Kidney epithelial cell (primary cell): ENCODE measurements at regions not wholly inside any gene's neighbourhood (a gene's known extent, or its start where the extent isn't known, plus 50 kb on each side); places are given as distances from the start of the nearest gene placed in this dataset.

Source experiments
- DNase-seq: peaks from one replicate; pipeline ENCODE4 v3.0.0-alpha.2; 2010; ENCODE audit warnings: low read depth
- H3K27me3 ChIP-seq: 2 replicates; pipeline ENCODE4 v1.6.0; 2011; ENCODE audit warnings: low read length; ENCODE audit not compliant: control insufficient read depth, insufficient read depth
- H3K36me3 ChIP-seq: 2 replicates; pipeline ENCODE4 v1.5.1; 2011; ENCODE audit warnings: low read length; ENCODE audit not compliant: control insufficient read depth, insufficient read depth
- H3K4me3 ChIP-seq: 2 replicates; pipeline ENCODE4 v1.5.1; 2011; ENCODE audit warnings: low read depth, mild to moderate bottlenecking, control low read depth, low read length
- CTCF ChIP-seq: IDR thresholded peaks from 2 replicates; pipeline ENCODE4 v1.5.1; 2011; ENCODE audit warnings: mild to moderate bottlenecking, moderate library complexity, low read length, control low read depth, inconsistent platforms; ENCODE audit not compliant: insufficient read depth, poor library complexity, severe bottlenecking

DNA sequence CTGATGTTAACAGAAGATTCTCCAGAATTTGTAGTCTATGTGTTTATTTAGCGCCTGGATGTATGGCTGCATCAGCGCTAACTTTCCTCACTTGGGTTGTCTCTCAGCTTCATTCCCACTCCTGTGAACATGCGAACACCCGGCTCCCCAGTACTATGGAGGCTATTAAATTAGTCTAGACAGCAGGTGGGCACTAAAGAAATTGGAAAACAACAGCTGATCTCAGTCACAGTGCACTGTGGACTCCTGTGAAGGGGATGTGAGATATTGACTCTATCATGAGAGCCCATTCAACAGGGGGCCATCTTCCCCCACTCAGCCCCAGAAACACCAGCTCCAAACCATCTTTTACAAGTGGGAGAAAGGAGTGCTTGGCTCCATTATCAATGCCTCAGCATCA is 471.0 kb downstream of the KDM4C start:
- TF ChIP-seq CTCF: no peak
- Histone ChIP-seq H3K36me3 (no peaks in the 10 kb centered on the region), H3K4me3 (no peak overlapping the region), H3K27me3 (peaks cover 2% of the 10 kb centered on the region)
- DNase-seq: no peak

- Histone ChIP-seq H3K4me3 (no peak overlapping the region), H3K36me3 (no peaks in the 10 kb centered on the region), H3K27me3 (peaks cover 2% of the 10 kb centered on the region)
- DNase-seq: no peak
- no peak for TF ChIP-seq CTCF
Measured at GRCh38 chr9:7227951-7228350, 470.2 kb downstream of the KDM4C start.

DNA sequence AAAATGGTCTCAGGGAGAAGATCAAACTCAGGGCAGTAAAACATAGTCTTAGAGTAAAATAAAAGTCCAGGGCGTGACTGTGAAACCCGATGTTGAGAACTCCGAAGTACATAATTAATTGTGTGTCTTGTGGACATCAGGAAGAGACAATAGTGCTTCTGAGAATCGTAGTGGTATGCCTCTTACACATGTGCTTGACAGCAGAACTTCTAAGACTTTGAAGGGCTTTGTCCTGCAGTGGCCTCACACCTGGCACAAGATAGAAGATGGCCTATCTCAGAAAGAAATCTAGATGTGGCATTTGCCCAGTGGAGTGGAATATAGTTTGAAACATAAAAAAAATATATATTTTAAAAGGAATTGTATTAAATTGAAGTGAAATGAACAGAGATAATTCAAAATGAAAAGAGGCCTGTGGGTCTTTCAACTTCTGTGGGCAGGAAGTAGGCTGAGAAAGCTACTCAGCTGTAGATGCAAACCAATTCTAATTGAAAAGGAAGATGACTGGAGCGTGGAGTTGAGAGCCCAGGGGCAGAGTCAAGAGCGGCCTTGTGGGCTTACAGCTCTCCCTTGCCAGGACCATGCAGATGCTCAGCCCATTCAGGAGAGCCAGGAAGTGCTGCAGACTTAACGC is 468.4 kb downstream of the KDM4C start:
- no peak for DNase-seq
- TF ChIP-seq CTCF: no peak
- Histone ChIP-seq H3K4me3 (no peak overlapping the region), H3K27me3 (no peaks in the 10 kb centered on the region), H3K36me3 (no peaks in the 10 kb centered on the region)
